ENCODE measurements at regions not wholly inside any gene's neighbourhood (a gene's known extent, or its start where the extent isn't known, plus 50 kb on each side); places are given as distances from the start of the nearest gene placed in this dataset.
"Not testable (repeated sequence)": the region's sequence is repeated elsewhere in the genome, so short reads cannot be mapped to it uniquely, and the experiment has no call there.

DNA sequence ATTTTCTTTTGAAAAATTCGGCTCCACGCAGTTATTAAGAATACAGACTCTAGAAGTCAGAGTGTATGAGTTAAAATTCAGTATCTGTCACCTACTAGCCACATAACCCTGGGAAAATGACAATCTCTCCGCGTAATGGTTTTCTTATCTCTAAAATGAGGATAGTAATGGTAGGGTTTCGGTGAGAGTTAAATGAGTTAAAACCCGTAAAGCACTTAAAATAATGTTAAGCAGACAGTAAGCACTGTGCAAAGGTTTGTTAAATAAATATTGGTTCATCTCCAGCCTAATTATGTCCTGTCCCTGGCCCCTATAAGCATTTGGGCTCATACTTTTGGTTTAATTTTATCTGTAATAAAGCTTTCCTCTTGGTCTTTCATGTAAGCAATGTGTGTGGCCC lies 350.8 kb upstream of the GRIA3 start:
- DNase-seq, result no peak

DNA sequence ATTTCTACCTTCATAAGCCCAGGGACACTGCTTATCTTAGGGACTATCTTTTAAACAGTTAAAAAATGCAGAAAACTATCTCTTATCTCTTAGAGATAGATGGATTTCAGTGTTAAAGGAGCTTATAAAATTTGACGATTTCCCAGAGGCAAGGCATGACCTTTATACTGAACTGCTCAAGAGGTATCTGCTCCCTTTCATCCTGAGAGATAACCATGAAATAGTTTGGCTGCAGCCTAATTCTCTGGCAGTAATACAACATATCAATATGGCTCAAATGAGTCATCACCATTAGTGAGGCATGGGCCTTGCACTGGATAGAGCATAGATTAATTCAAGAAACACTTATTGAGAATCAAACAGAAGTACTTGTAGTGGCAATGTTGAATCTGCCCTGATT lies 348.2 kb upstream of the GRIA3 start:
- DNase-seq, result no peak

DNA sequence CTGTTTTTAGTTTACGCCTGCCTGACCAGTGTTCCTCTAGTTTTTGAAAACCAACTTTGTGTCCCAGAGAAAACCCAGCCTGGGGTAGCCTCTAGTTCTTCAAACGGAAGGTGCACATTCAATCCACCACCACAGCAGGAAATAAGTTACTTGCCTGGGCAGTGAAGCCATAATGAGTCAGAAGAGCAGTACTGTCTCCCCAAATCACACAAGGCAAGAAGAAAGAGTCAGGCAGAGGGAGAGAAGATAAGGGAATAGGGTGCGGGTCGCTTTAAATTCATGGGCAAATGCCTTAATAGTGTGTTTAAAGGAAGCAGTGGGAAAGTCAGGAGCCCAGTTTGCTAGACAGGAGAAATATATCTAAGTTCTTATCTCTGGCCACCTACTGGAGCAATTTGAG lies 333.8 kb upstream of the GRIA3 start:
- DNase-seq, result no peak

DNA sequence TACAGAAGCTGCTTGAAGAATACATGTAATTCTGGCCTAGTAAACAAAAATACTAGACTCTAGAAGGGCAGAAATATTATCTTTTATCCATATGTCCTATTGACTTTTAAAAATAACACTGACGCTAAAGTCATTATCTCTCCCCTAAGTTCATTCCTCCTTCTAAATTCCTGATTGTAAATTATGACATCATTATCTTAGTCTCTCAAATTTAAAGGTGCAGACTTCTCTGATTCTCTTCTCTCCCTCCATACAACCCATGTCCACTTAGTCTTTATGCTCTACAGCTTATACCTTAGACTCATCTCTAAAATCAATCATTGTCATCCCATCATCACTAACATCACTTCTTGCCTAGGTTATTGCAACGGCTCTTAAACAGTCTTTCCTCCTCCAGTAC lies 327.9 kb upstream of the GRIA3 start:
- no peak for DNase-seq

DNA sequence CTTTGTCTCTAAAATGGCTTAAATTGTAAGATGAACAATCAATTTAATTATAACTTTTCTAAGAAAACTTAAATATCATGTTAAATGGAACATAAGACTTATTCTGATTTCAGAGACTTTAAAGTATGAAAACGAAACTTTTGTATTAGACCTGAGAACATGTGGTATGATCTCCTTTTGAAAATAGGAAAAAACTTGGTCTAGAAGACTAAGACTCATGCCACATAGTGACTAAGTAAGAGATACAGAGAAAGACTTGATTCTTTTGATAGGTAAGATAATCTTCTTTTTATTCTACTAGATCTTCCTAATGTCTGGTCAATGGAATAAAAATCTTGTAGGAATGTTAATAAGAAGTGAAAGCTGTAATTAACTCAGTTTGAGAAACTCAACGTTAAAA lies 326.3 kb upstream of the GRIA3 start:
- no peak for DNase-seq

DNA sequence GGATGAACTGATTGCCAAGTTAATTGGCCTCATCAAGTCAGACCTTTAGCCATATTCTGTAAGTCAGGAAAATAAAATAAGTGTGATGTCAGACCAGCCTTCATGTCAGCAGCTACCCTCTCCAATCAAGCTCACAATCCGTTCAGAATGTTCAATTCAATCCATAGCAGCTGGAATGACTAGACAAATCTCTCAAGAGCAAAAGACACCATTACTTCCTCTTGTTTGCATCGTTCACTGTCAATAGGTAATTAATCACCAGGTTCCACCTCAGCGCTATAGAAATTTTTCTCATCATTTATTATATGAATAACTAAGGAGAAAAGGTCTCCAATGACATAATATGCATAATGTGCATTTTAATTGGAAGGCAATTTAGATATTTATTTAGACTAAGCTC lies 321.0 kb upstream of the GRIA3 start:
- DNase-seq, result no peak

DNA sequence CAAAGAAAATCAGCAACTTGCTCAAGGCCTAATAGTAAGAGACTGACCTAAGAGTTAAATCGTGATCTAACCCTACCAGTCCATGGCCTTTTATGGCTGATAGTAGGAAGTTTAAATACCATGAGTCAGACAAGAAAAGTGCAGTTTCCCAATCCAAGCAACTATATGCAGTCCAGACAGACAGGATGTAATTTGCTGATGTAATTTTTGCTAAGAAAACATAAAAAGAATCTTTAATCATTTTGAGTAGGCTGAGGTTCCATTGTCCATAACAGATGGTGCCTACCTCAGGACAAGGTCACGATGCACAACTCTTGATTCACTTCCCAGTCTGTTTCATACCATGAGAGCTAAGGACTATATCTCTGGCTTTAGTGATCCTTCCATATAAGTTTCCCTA lies 317.5 kb upstream of the GRIA3 start:
- DNase-seq, result no peak

DNA sequence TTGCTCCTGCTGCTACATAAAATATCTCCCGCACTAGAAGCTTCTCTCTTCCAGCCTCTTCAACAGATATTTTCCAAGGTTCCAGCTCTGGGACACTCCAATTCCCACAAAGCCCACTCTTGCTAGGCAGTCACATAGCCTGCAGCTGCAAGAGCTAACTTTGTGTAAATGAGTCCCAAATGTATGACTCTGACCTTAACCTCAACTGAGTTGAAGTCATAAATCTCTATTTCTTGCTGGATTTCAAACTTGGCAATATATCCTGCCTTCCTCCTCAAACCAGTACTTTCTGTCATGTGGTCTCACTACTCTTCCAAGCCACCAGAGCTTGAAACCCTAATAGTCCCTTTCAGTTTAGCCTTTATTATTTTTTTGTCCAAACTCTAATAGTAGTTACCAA lies 315.4 kb upstream of the GRIA3 start:
- no peak for DNase-seq

DNA sequence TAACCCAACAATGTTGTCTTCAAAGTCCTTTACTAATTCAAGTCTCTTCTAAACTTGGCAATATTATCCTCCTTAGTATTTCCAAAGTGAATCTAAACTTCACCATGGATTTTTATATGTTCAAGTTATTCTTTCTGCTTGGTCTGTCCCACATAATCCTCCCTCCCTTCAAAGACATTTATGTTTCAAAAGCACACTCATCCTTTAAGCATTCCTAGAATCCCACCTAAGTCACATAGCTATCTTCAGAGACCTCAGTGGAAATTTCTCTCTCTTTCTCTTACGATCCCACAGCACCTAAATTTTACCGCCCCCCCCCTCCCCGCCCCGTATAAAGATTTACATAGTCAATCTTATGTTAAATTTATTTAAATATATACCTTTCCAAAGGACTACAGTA lies 314.9 kb upstream of the GRIA3 start:
- DNase-seq, result no peak

DNA sequence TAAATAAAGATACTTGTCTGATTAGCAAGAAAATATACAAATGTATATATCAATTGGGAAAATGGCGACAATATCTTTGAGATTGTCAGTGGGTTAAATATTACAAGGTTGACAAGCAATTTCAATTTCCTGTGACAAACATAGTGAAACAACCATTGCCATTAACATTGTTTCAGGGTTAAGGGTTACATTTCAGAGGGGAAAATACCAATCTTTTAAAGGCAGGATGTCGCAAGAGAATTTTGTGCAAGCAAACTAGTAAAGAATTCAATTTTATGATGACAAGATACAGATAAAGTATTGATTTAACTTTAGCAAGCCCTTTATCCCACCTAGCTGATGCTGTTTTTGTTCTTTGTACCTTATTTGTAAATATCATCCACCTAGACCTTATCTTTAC lies 305.8 kb upstream of the GRIA3 start:
- DNase-seq, result no peak

DNA sequence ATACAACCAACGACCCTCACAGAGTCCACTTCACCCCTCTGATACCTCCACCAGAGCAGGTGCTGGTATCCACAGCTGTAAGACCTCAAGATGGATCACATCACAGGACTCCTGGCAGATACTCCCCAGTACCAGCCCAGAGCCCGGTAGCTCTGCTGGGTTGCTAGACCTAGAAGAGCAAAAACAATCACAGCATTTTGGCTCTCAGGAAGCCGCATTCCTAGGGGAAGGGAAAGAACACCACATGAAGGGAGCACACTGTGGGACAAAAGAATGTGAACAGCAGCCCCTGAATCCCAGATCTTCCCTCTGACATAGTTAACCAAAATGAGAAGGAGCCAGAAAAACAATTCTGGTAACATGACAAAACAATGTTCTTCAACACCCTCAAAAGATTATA lies 303.1 kb upstream of the GRIA3 start:
- DNase-seq, result no peak

DNA sequence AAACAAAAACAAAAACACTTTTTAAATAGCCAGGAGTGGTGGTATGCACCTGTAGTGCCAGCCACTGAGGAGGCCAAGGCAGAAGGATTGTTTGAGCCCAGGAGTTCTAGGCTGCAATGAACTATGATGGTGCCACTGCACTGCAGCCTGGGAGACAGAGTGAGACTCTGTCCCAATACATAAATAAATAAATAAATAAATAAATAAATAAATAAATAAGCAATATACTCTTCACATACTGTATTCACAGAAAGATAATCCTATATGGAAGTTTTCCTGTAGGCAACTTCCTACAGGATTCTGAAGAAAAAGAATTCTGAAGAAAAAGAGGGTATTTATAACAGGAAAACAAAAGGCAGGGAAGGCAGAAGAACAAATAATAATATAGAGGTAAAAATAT lies 293.3 kb upstream of the GRIA3 start:
- no peak for DNase-seq

DNA sequence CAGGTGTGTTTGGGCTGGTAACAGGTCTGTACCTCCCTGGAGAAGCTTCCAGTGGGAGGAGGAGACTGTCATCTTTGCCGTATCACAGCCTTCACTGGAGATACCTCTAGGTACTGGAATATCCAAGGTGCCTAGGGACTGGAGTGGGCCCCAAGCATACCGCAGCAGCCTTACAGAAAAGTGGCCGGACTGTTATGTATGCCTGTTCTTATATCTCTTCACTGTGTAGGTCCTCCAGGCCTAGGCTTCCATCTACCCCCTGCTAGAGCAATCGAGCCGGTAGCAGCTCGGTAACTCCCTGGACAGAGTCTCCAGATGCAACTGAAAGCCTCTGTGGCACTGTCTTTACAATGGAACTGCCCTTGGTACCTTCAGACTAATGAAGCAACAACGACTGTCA lies 277.4 kb upstream of the GRIA3 start:
- DNase-seq, result no peak

DNA sequence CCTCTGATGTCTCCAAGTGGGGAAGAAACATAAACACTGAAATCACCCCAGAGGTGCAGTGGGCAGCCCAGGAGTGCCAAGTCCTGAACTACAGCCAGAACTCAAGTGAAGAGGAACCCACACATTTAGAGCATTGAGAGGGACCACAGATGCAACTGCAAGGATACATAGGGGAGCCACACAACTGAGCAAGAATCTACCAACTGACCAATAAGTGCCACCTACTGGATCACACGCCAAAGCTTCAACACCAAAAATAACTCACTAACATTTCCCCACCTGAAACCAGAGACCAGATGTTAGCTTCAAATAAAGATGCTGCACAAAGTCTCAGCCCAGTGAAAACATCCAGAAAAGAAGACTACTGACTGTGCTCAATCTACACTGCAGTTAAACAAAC lies 276.7 kb upstream of the GRIA3 start:
- DNase-seq, result no peak

DNA sequence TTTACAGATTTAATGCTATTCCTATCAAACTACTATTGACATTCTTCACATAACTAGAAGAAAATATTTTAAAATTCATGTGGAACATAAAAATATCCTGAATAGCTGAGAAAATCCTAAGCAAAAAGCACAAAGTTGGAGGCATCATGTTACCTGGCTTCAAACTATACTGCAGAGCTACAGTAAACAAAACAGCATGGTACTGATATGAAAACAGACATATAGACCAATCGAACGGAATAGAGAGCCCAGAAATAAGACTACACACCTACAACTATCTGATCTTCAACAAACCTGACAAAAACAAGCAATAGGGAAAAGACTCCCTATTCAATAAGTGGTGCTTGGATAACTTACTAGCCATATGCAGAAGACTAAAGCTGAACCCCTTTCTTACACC lies 273.4 kb upstream of the GRIA3 start:
- no peak for DNase-seq

DNA sequence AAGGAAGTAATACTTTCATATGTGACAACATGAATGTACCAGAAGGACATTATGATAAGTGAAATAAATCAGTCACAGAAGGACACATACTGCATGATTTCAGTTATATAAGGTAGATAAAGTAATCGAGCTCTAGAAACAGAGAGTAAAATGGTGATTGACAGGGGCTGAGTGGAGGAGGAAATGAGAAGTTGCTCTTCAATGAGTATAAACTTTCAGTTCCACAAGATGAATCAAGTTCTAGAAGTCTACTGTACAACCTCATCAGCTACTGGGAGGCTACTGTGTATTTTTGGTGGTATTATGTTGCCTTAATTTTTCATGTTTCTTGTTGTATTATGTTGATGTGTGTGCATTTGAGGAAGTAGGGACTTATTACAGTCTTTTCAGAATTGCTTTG lies 270.9 kb upstream of the GRIA3 start:
- DNase-seq, result no peak

DNA sequence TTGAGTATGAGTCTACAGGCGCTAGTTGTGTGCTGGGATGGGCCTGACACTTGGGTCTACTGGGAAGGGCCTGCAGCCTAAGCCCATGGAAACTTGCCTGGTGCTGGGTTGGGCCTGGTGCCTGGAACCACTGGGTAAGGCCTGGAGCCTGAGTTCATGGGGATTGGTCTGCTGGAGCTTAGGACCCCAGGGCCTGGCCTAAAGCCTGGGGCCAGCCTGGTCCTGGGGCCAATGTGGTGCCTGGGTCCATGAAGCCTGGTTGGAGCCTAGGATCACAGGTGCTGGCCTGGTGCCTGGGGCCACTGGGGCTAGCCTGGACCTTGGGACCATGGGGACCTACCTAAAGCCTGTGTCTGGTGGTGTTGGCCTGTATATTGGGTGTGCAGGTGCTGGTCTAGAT lies 270.3 kb upstream of the GRIA3 start:
- DNase-seq, result no peak

DNA sequence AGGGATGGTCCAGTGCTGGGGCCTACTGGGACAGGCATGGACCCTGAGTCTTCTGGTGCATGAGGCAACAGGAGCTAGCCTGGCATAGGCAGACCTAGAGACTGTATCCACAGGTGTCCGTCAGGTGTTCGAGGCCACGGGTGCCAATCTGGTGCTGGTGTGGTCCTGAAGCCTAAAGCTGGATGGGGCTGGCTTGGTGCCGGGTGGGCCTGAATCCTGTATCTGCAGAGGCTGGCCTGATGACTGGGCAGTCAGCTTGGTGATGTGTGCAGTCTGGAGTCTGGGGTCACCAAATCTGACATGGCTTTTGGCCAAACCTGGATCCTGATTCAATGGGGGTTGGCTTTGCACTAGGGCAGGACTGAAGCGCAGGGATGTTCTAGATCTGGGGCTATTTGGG lies 269.8 kb upstream of the GRIA3 start:
- no peak for DNase-seq

DNA sequence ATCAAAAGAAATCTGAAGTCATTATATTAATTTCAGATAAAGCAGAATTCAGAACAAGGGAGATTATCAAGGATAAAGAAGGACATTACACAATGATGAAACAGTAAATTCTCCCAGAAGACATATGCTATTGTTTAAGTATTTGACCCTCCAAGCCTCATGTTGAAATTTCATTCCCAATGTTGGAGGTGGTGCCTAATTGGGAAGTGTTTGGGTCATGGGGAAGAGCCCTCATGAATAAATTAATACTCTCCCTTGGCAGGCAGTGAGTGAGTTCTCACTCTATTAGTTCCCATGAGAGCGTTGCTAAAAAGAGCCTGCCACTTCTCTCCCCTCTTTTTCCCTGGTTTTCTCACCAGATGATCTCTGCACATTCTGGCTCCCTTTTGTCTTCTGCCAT lies 249.9 kb upstream of the GRIA3 start:
- no peak for DNase-seq

DNA sequence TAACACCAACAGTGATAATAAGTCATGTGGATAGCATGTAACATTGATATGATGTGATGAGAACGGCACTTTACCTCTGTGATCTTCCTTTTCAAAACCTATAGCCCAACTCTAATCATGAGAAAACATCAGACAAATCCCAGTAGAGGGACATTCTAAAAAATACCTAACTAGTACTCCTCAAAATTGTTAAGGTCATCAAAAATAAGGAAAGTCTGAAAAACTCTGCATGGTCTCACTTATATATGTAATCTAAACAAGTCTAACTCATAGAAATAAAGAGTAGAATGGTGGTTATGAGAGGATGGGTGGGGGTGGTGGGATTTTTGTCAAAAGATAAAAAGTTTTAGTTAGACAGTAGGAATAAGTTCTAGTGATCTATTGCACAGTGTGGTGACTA lies 243.9 kb upstream of the GRIA3 start:
- no peak for DNase-seq

DNA sequence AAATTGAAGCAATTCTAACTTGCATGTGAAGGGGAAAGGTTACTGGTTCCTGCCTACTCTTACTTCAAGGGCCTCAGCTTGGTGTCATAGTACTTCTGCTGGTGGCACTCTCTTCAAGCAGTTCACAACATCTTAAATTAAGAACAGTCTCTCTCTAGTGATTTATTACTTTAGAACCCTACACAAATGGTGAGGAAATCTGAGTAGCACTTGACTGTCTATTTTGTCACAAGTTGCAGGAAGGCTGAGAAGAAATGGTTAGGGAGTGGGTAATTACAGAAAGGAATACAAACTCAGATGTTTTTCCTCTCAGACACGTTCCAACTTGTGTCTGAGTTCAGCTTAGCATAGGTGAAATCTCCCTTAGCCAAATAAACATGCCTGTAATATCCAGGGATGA lies 242.3 kb upstream of the GRIA3 start:
- no peak for DNase-seq

DNA sequence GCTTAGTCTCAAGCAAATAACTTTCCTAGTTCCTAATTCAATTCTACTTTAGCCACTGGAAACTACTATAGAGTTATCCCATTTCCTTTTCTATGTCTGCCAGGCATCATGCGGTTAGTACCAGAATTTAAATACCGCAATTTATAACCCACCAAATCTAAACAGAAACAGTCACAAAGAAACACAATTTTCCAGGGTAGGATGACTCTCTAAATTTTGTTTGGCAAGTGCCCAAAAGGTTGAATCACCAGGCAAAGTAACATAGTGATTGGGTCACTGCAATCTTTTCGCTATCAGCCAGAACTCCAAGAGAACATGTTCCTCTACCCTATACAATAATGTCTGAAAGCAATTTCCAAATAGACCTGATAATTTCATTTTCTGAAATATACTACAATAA lies 240.2 kb upstream of the GRIA3 start:
- DNase-seq, result no peak

DNA sequence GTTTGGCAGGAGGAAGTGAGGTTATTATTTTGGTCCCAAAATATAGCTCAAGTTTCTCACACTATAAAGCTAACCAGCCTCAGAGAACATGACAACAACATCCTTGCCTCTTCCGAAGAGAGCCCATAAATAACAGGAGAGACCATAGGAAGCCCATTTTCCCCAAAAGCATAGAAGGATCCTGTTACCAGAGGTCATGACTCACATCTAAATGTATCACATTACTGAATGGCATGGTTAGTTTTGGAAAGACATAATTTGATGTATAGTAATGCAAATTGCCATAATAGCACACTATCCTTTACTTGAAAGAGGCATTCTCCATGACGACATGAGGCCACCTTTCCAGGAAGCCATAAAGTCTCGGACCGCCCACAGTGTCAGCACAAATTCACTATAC lies 238.8 kb upstream of the GRIA3 start:
- DNase-seq, result no peak

DNA sequence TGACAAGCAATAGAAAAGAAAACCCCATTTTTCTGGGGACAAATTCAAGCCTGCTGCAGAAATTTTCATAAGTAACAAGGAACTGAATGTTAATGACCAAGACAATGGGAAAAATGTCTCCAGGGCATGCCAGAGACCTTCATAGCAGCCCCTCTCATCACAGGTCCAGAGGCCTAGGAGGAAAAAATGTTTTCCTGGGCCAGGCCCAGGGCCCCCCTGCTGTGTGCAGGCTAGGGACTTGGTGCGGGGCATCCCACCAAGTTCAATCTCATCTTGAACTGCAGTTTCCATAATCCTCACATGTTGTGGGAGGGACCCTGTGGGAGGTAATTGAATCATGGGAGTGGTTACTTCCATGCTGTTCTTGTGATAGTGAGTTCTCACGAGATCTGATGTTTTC lies 211.5 kb upstream of the GRIA3 start:
- no peak for DNase-seq

DNA sequence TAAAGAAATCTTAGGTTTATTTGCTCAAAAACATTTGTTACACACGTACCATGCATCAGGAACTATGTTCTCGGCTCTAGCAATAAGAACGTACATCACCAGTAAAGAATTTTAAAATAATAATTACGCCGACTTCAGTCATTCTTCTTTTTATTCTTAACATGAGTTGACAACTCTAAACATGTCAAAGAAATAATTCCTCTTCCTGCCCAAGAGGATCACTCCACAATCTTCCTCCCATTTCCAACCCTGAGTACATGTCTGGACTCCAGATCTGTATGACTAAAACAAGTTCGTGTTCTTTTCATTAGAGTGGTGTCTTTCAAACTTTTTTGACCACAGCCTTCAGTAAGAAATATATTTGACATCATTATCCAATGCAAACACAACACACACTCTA lies 201.6 kb upstream of the GRIA3 start:
- no peak for DNase-seq

DNA sequence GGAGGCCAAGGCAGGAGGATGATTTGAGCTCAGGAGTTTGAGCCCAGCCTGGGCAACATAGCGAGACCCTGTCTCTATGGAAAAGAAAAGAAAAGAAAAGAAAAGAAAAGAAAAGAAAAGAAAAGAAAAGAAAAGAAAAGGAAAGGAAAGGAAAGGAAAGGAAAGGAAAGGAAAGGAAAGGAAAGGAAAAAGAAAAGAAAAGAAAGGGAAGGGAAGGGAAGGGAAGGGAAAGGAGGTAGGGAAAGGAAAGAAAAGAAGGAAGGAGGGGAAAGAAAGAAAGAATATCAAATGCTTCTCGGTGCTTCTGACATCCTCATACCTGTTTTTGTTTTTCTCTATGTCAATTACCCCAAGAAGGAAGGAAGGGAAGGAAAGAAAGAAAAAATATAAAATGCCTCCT lies 181.2 kb upstream of the GRIA3 start:
- DNase-seq, result not testable (repeated sequence)

DNA sequence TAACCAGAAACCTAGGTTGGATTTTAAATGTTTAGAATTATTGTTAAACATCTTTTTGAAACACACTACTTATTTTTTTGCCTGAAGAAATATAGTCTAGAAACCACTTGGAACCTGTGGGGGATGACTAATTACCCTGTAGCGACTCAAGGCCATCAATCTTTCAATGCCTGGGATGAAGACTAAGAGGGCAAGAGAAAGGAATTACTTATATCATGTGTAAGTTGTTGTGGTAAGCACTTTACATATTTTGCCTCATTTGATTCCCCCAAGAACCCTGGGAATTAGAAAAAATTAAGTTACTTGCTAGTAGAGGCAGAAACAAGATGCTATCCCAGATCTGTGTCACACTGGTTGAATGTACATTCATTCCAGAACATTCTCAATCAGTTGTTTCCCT lies 170.9 kb upstream of the GRIA3 start:
- no peak for DNase-seq
